ENCODE measurements at regions not wholly inside any gene's neighbourhood (a gene's known extent, or its start where the extent isn't known, plus 50 kb on each side); places are given as distances from the start of the nearest gene placed in this dataset.

DNA sequence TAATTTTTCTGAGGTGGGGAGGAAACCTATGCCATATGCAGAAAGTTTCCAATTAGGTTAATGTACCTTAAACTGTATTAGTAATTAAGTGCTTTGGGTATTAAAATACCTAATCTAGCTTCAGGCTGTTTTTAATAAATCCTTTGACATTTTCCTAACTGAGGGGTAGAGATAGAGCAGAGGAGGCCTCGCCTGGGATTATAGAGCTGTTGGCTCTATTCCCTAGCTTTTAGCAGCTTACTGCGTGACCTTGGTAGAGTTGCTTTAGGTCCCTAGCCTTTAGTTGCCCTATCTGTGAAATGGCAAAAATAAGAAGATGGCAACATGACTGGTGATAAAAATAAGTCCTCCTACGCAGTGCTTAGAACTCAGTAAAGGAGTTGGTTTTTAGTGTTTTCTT, 621.0 kb downstream of the LMO4 start:
- TF ChIP-seq, protein P1, sequence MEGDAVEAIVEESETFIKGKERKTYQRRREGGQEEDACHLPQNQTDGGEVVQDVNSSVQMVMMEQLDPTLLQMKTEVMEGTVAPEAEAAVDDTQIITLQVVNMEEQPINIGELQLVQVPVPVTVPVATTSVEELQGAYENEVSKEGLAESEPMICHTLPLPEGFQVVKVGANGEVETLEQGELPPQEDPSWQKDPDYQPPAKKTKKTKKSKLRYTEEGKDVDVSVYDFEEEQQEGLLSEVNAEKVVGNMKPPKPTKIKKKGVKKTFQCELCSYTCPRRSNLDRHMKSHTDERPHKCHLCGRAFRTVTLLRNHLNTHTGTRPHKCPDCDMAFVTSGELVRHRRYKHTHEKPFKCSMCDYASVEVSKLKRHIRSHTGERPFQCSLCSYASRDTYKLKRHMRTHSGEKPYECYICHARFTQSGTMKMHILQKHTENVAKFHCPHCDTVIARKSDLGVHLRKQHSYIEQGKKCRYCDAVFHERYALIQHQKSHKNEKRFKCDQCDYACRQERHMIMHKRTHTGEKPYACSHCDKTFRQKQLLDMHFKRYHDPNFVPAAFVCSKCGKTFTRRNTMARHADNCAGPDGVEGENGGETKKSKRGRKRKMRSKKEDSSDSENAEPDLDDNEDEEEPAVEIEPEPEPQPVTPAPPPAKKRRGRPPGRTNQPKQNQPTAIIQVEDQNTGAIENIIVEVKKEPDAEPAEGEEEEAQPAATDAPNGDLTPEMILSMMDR (IDR thresholded peaks at IDR 0.05) = no peak
- no peak for TF ChIP-seq POLR2A (IDR thresholded peaks at IDR 0.05)
